Trophoblast cell (in vitro differentiated cells and primary cell): ENCODE measurements at regions not wholly inside any gene's neighbourhood (a gene's known extent, or its start where the extent isn't known, plus 50 kb on each side); places are given as distances from the start of the nearest gene placed in this dataset.
A peak's percentile ranks its signal among the peaks of the same experiment; 100 is the strongest.
"Not testable (repeated sequence)": the region's sequence is repeated elsewhere in the genome, so short reads cannot be mapped to it uniquely, and the experiment has no call there.

Experiments used
- DNase-seq, 2 donors: peaks; one replicate each; pipeline ENCODE4 v3.0.0-alpha.2; 2016
- H2AFZ ChIP-seq: 2 replicates; pipeline ENCODE4 v1.6.1; 2013; ENCODE audit warnings: low read length, moderate library complexity, mild to moderate bottlenecking; ENCODE audit not compliant: insufficient read depth, poor library complexity
- H2AK5ac ChIP-seq: 2 replicates; pipeline ENCODE4 v1.6.1; 2013; ENCODE audit warnings: mild to moderate bottlenecking, low read length
- H2BK120ac ChIP-seq: 2 replicates; pipeline ENCODE4 v1.6.1; 2013; ENCODE audit warnings: low read length, mild to moderate bottlenecking, moderate library complexity; ENCODE audit not compliant: insufficient read depth, poor library complexity
- H2BK12ac ChIP-seq: 2 replicates; pipeline ENCODE4 v1.6.1; 2013; ENCODE audit warnings: mild to moderate bottlenecking, low read length, moderate library complexity
- H2BK5ac ChIP-seq: 2 replicates; pipeline ENCODE4 v1.6.1; 2013; ENCODE audit warnings: low read length, low read depth, moderate library complexity, mild to moderate bottlenecking; ENCODE audit not compliant: poor library complexity
- H3K14ac ChIP-seq: 2 replicates; pipeline ENCODE4 v1.6.1; 2013; ENCODE audit warnings: mild to moderate bottlenecking, low read length
- H3K18ac ChIP-seq: 2 replicates; pipeline ENCODE4 v1.6.1; 2013; ENCODE audit warnings: mild to moderate bottlenecking, low read length
- H3K23ac ChIP-seq: 2 replicates; pipeline ENCODE4 v1.6.1; 2013; ENCODE audit warnings: low read length
- H3K27ac ChIP-seq: 2 replicates; pipeline ENCODE4 v1.5.1; 2013; ENCODE audit warnings: low read depth, mild to moderate bottlenecking, inconsistent platforms, low read length, moderate library complexity
- H3K27me3 ChIP-seq: 2 replicates; pipeline ENCODE4 v1.6.1; 2013; ENCODE audit warnings: inconsistent platforms, mild to moderate bottlenecking, low read length, moderate library complexity; ENCODE audit not compliant: insufficient read depth
- H3K36me3 ChIP-seq, 2 experiments: 1 replicate in 1 of 2; 2 replicates in 1 of 2; pipeline ENCODE4 v1.6.1; 2013; ENCODE audit warnings: low read length in 2 of 2, mild to moderate bottlenecking in 2 of 2, moderate library complexity in 1 of 2; ENCODE audit not compliant: insufficient read depth in 2 of 2, control insufficient read depth in 1 of 2
- H3K4ac ChIP-seq: 2 replicates; pipeline ENCODE4 v1.6.1; 2013; ENCODE audit warnings: low read depth, mild to moderate bottlenecking, low read length, moderate library complexity
- H3K4me1 ChIP-seq, 2 experiments: 1 replicate in 1 of 2; 2 replicates in 1 of 2; pipeline ENCODE4 v1.6.1; 2013; ENCODE audit warnings: low read length in 2 of 2, mild to moderate bottlenecking in 2 of 2, moderate library complexity in 1 of 2; ENCODE audit not compliant: insufficient read depth in 2 of 2, control insufficient read depth in 1 of 2
- H3K4me2 ChIP-seq: 2 replicates; pipeline ENCODE4 v1.6.1; 2013; ENCODE audit warnings: inconsistent platforms, mild to moderate bottlenecking, low read length, moderate library complexity
- H3K4me3 ChIP-seq: 2 replicates; pipeline ENCODE4 v1.5.1; 2013; ENCODE audit warnings: mild to moderate bottlenecking, low read depth, low read length, inconsistent platforms
- H3K79me1 ChIP-seq: one replicate; pipeline ENCODE4 v1.6.1; 2013; ENCODE audit warnings: low read length
- H3K79me2 ChIP-seq: 2 replicates; pipeline ENCODE4 v1.6.1; 2013; ENCODE audit warnings: low read length, mild to moderate bottlenecking; ENCODE audit not compliant: control insufficient read depth, insufficient read depth, poor library complexity
- H3K9ac ChIP-seq: 2 replicates; pipeline ENCODE4 v1.6.1; 2013; ENCODE audit warnings: mild to moderate bottlenecking, low read length
- H3K9me3 ChIP-seq: 2 replicates; pipeline ENCODE4 v1.6.1; 2013; ENCODE audit warnings: low read depth, mild to moderate bottlenecking, control low read depth, inconsistent platforms, low read length; ENCODE audit not compliant: insufficient read depth
- H4K12ac ChIP-seq: 2 replicates; pipeline ENCODE4 v1.6.1; 2013; ENCODE audit warnings: low read depth, mild to moderate bottlenecking, low read length, moderate library complexity
- H4K8ac ChIP-seq: 2 replicates; pipeline ENCODE4 v1.6.1; 2013; ENCODE audit warnings: low read depth, mild to moderate bottlenecking, low read length, moderate library complexity
- H4K91ac ChIP-seq: one replicate; pipeline ENCODE4 v1.6.1; 2013; ENCODE audit warnings: low read depth, mild to moderate bottlenecking, low read length, moderate library complexity
- WGBS: extraction: QIAGEN DNeasy Blood & Tissue Kit; methylation state at CpG from one replicate; pipeline ENCODE4 v1.1.7; 2013; ENCODE audit warnings: missing lambda C conversion rate; ENCODE audit not compliant: insufficient read length, insufficient coverage; ENCODE audit errors: extremely low coverage; 5-methylcytosine and 5-hydroxymethylcytosine counted together

- no peak overlapping the region for H2BK120ac ChIP-seq
- DNase-seq = peak in 1 of 2 donors; percentile 54
- H2BK5ac ChIP-seq = no peak overlapping the region
- no peak overlapping the region for H4K91ac ChIP-seq
- H3K9ac ChIP-seq = no peak overlapping the region
- H3K4ac ChIP-seq = no peak overlapping the region
- no peaks in the 10 kb centered on the region for H3K36me3 ChIP-seq
- no peak overlapping the region for H3K18ac ChIP-seq
- H3K4me2 ChIP-seq = no peak overlapping the region
- H3K27me3 ChIP-seq = no peaks in the 10 kb centered on the region
- H2AFZ ChIP-seq = no peak overlapping the region
- H4K8ac ChIP-seq = no peak overlapping the region
- H3K4me1 ChIP-seq = peaks cover 5 to 10% of the 10 kb centered on the region in 2 experiments
- peaks cover 8% of the 10 kb centered on the region for H3K9me3 ChIP-seq
- no peak overlapping the region for H3K23ac ChIP-seq
- WGBS = no CpG with 5 or more reads among the region's 11 CpGs
- no peak overlapping the region for H4K12ac ChIP-seq
- H3K4me3 ChIP-seq = no peak overlapping the region
- H3K79me2 ChIP-seq = no peaks in the 10 kb centered on the region
- no peaks in the 10 kb centered on the region for H3K79me1 ChIP-seq
- no peak overlapping the region for H2AK5ac ChIP-seq
- H2BK12ac ChIP-seq = no peak overlapping the region
- no peak overlapping the region for H3K27ac ChIP-seq
- H3K14ac ChIP-seq = no peak overlapping the region
Observed at GRCh38 chr6:168238159-168238909, 81.2 kb downstream of the DACT2 start.

DNA sequence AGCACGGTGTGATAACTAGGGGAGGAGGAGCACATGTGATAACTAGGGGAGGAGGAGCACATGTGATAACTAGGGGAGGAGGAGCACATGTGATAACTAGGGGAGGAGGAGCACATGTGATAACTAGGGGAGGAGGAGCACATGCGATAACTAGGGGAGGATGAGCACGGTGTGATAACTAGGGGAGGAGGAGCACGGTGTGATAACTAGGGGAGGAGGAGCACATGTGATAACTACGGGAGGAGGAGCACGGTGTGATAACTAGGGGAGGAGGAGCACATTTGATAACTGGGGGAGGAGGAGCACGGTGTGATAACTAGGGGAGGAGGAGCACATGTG lies 85.7 kb downstream of the DACT2 start:
- not testable (repeated sequence) for H3K36me3 ChIP-seq, H3K9ac ChIP-seq

GRCh38 chr6:168232989-168233874 lies 86.3 kb downstream of the DACT2 start:
- WGBS = no CpG with 5 or more reads among the region's 28 CpGs
- no peak overlapping the region for H3K14ac ChIP-seq
- H3K79me1 ChIP-seq = no peaks in the 10 kb centered on the region
- no peak overlapping the region for H4K12ac ChIP-seq
- no peak overlapping the region for H3K4me3 ChIP-seq
- H3K23ac ChIP-seq = no peak overlapping the region
- no peak overlapping the region for H2BK5ac ChIP-seq
- no peak overlapping the region for H3K18ac ChIP-seq
- no peak overlapping the region for H3K9ac ChIP-seq
- H3K27ac ChIP-seq = no peak overlapping the region
- H3K79me2 ChIP-seq = no peaks in the 10 kb centered on the region
- H4K8ac ChIP-seq = no peak overlapping the region
- H2BK12ac ChIP-seq = no peak overlapping the region
- peaks cover 6% of the 10 kb centered on the region for H3K9me3 ChIP-seq
- H2BK120ac ChIP-seq = no peak overlapping the region
- no peak overlapping the region for H2AK5ac ChIP-seq
- no peak overlapping the region for H2AFZ ChIP-seq
- H3K4me1 ChIP-seq = no peaks in the 10 kb centered on the region
- no peak overlapping the region for H3K4me2 ChIP-seq
- H3K4ac ChIP-seq = no peak overlapping the region
- peak in 1 of 2 donors; percentile 25 for DNase-seq
- H3K36me3 ChIP-seq = no peaks in the 10 kb centered on the region
- H3K27me3 ChIP-seq = no peaks in the 10 kb centered on the region
- H4K91ac ChIP-seq = no peak overlapping the region

More for the DNA sequence above, 85.7 kb downstream of the DACT2 start:
- not testable (repeated sequence) for H3K27ac ChIP-seq, H3K4me2 ChIP-seq, H2BK5ac ChIP-seq, H3K18ac ChIP-seq, DNase-seq, H3K27me3 ChIP-seq, H3K4ac ChIP-seq, H4K8ac ChIP-seq, H3K79me2 ChIP-seq, H4K12ac ChIP-seq, H4K91ac ChIP-seq, H2AFZ ChIP-seq, H3K14ac ChIP-seq, H2BK12ac ChIP-seq, H3K23ac ChIP-seq, H2BK120ac ChIP-seq, H3K9me3 ChIP-seq, H3K4me3 ChIP-seq, H3K4me1 ChIP-seq, H3K79me1 ChIP-seq, H2AK5ac ChIP-seq
- WGBS = no CpG with 5 or more reads among the region's 7 CpGs

DNA sequence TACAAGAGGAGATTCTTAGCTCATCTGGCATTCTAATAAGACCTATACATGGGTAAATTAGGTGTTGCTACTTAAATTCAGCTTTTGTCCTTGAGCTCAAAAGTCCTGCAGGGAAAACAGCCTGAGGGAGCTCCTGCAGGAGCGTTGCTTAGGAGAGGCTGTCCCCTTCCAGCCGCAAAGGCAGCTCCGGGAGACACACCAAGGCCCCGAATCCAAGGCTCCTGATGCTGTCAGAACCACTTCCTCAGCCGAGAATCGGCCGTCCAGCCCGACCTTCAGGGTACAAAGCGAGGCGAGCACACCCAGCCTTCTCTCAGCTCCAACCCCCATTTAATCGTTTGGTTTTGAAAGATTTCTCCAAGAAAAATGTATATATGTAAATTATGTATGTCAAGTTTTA lies 87.0 kb downstream of the DACT2 start:
- no peak overlapping the region for H2BK12ac ChIP-seq
- H3K4me3 ChIP-seq = no peak overlapping the region
- no peaks in the 10 kb centered on the region for H3K27me3 ChIP-seq
- H4K91ac ChIP-seq = no peak overlapping the region
- no peak overlapping the region for H3K23ac ChIP-seq
- no CpG with 5 or more reads among the region's 11 CpGs for WGBS
- H3K36me3 ChIP-seq = no peaks in the 10 kb centered on the region
- H2AFZ ChIP-seq = no peak overlapping the region
- H4K8ac ChIP-seq = no peak overlapping the region
- no peak overlapping the region for H4K12ac ChIP-seq
- peaks cover 6% of the 10 kb centered on the region for H3K9me3 ChIP-seq
- H2AK5ac ChIP-seq = no peak overlapping the region
- H3K14ac ChIP-seq = no peak overlapping the region
- no peak overlapping the region for H3K4me2 ChIP-seq
- no peak for DNase-seq
- H2BK5ac ChIP-seq = no peak overlapping the region
- H3K79me1 ChIP-seq = no peaks in the 10 kb centered on the region
- no peak overlapping the region for H3K18ac ChIP-seq
- H2BK120ac ChIP-seq = no peak overlapping the region
- no peak overlapping the region for H3K9ac ChIP-seq
- no peak overlapping the region for H3K27ac ChIP-seq
- no peak overlapping the region for H3K4ac ChIP-seq
- no peaks in the 10 kb centered on the region for H3K79me2 ChIP-seq
- H3K4me1 ChIP-seq = no peaks in the 10 kb centered on the region
